ENCODE measurements at regions not wholly inside any gene's neighbourhood (a gene's known extent, or its start where the extent isn't known, plus 50 kb on each side); places are given as distances from the start of the nearest gene placed in this dataset.

DNA sequence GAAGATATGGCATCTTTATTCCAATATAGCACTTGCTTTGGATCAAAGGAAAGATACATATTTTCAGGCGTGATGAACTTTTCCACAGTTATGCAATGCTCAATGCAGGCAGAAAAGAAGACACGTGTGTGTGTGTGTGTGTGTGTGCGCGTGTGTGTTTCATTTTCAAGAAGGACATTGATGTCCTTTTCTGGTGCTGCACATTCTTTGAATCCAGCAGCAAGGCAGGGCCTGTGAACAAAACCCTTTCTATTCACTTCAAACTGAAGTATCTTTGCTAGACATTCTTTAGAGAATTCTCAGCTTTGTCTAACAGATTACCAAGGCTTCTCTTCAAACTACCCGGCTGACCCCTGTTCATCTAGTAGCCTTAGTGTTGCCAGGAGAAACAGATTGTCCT lies 124.6 kb downstream of the CD47 start:
- DNase-seq = no peak
- Mint-ChIP-seq H3K4me3 (ENCODE audit: unreplicated experiment) (no peak overlapping the region), H3K4me1 (ENCODE audit: low read depth, unreplicated experiment) (no peaks in the 10 kb centered on the region), H3K9me3 (ENCODE audit: unreplicated experiment) (no peaks in the 10 kb centered on the region), H3K36me3 (ENCODE audit: insufficient read depth, unreplicated experiment) (no peaks in the 10 kb centered on the region), H3K27ac (ENCODE audit: unreplicated experiment) (no peak overlapping the region), H3K27me3 (ENCODE audit: insufficient read depth, unreplicated experiment) (no peaks in the 10 kb centered on the region)
- BruUV-seq (replicated peaks) = no TSS peak
- no peaks in the 10 kb centered on the region for H3K27me3 ChIP-seq (replicated peaks; ENCODE audit: control insufficient read depth, insufficient read depth, low read length)
- no peaks in the 10 kb centered on the region for H3K36me3 ChIP-seq (ENCODE audit: control insufficient read depth, insufficient read depth, low read length)
- POLR2A ChIA-PET = no interaction called here
- CTCF ChIA-PET = no interaction called here
- TF ChIP-seq CTCF (IDR thresholded peaks at IDR 0.05; ENCODE audit: insufficient read depth in 1 of 2, low read depth in 1 of 2, low read length in 1 of 2, severe bottlenecking in 1 of 2, unreplicated experiment in 1 of 2) = no peak
- intact Hi-C loops (cut with micrococcal nuclease; ENCODE audit: unreplicated experiment) = no loop called here
- H3K4me1 ChIP-seq = no peaks in the 10 kb centered on the region
- H3K9me3 ChIP-seq = no peaks in the 10 kb centered on the region
- H3K4me3 ChIP-seq (ENCODE audit: low read depth, low read length) = no peak overlapping the region

DNA sequence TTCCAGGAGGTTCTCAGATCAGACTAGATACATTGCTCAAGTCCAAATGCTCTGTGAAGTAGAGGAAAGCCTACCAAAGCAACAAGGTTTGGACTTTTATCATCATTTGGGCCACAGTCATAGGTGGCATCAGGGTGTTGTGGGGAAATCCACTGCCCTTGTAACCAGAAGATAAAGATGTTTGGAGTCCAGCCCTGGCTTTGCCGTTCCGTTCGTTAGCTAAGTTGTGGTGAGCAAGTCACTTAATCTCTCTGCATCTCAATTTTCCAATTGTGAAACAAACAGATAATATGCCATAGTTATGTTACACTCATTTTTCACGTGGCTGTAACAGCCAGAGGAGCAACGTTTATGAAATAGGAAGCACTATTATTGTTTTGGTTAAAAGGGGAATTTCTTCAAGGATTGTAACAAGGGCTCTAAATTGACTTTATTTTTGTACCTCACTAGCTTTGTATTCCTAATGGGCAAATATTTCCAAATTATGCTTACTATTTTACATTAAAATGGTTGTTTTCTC lies 125.6 kb downstream of the CD47 start:
- Histone ChIP-seq H3K9me3 (no peaks in the 10 kb centered on the region), H3K4me3 (ENCODE audit: low read depth, low read length) (no peak overlapping the region), H3K27me3 (replicated peaks; ENCODE audit: control insufficient read depth, insufficient read depth, low read length) (no peaks in the 10 kb centered on the region), H3K4me1 (no peaks in the 10 kb centered on the region), H3K36me3 (ENCODE audit: control insufficient read depth, insufficient read depth, low read length) (no peaks in the 10 kb centered on the region)
- POLR2A ChIA-PET = no interaction called here
- no peaks in the 10 kb centered on the region for H3K4me1 Mint-ChIP-seq (ENCODE audit: low read depth, unreplicated experiment)
- CTCF ChIA-PET = no interaction called here
- BruUV-seq (replicated peaks) = no TSS peak
- H3K4me3 Mint-ChIP-seq (ENCODE audit: unreplicated experiment) = no peak overlapping the region
- no peaks in the 10 kb centered on the region for H3K27me3 Mint-ChIP-seq (ENCODE audit: insufficient read depth, unreplicated experiment)
- no peak for DNase-seq
- TF ChIP-seq CTCF (IDR thresholded peaks at IDR 0.05; ENCODE audit: insufficient read depth in 1 of 2, low read depth in 1 of 2, low read length in 1 of 2, severe bottlenecking in 1 of 2, unreplicated experiment in 1 of 2) = no peak
- no peak overlapping the region for H3K27ac Mint-ChIP-seq (ENCODE audit: unreplicated experiment)
- no peaks in the 10 kb centered on the region for H3K36me3 Mint-ChIP-seq (ENCODE audit: insufficient read depth, unreplicated experiment)
- no peaks in the 10 kb centered on the region for H3K9me3 Mint-ChIP-seq (ENCODE audit: unreplicated experiment)
- intact Hi-C loops (cut with micrococcal nuclease; ENCODE audit: unreplicated experiment) = no loop called here

GRCh38 chr3:107963581-107963980 lies 127.2 kb downstream of the CD47 start:
- Mint-ChIP-seq H3K27me3 (ENCODE audit: insufficient read depth, unreplicated experiment) (peaks cover 3% of the 10 kb centered on the region), H3K36me3 (ENCODE audit: insufficient read depth, unreplicated experiment) (no peaks in the 10 kb centered on the region), H3K4me3 (ENCODE audit: unreplicated experiment) (no peak overlapping the region), H3K9me3 (ENCODE audit: unreplicated experiment) (no peaks in the 10 kb centered on the region), H3K27ac (ENCODE audit: unreplicated experiment) (no peak overlapping the region), H3K4me1 (ENCODE audit: low read depth, unreplicated experiment) (no peaks in the 10 kb centered on the region)
- H3K4me3 ChIP-seq (ENCODE audit: low read depth, low read length) = no peak overlapping the region
- no TSS peak for BruUV-seq (replicated peaks)
- TF ChIP-seq CTCF (IDR thresholded peaks at IDR 0.05; ENCODE audit: insufficient read depth in 1 of 2, low read depth in 1 of 2, low read length in 1 of 2, severe bottlenecking in 1 of 2, unreplicated experiment in 1 of 2) = no peak
- ChIA-PET CTCF (interaction anchor here (1.4 kb wide), 1 partner anchor 36 kb away, joined by 4 read pairs; no protein-coding TSS in a partner anchor), POLR2A (no interaction called here)
- no peaks in the 10 kb centered on the region for H3K9me3 ChIP-seq
- H3K27me3 ChIP-seq (replicated peaks; ENCODE audit: control insufficient read depth, insufficient read depth, low read length) = no peaks in the 10 kb centered on the region
- intact Hi-C loops (cut with micrococcal nuclease; ENCODE audit: unreplicated experiment) = no loop called here
- no peaks in the 10 kb centered on the region for H3K36me3 ChIP-seq (ENCODE audit: control insufficient read depth, insufficient read depth, low read length)
- no peak for DNase-seq
- H3K4me1 ChIP-seq = no peaks in the 10 kb centered on the region
